ENCODE measurements at regions not wholly inside any gene's neighbourhood (a gene's known extent, or its start where the extent isn't known, plus 50 kb on each side); places are given as distances from the start of the nearest gene placed in this dataset.
"Not testable (repeated sequence)": the region's sequence is repeated elsewhere in the genome, so short reads cannot be mapped to it uniquely, and the experiment has no call there.

- no peak for DNase-seq
Measured at GRCh38 chr2:175351512-175351911, 170.0 kb upstream of the ATP5MC3 start.

GRCh38 chr2:175350105-175350504 is 168.6 kb upstream of the ATP5MC3 start:
- intact Hi-C loops (cut with DNase I) = no loop called here
- ATAC-seq (no peak), DNase-seq (no peak)

More at GRCh38 chr2:175351512-175351911, 170.0 kb upstream of the ATP5MC3 start:
- intact Hi-C loops (cut with DNase I) = no loop called here
- no peak for ATAC-seq

DNA sequence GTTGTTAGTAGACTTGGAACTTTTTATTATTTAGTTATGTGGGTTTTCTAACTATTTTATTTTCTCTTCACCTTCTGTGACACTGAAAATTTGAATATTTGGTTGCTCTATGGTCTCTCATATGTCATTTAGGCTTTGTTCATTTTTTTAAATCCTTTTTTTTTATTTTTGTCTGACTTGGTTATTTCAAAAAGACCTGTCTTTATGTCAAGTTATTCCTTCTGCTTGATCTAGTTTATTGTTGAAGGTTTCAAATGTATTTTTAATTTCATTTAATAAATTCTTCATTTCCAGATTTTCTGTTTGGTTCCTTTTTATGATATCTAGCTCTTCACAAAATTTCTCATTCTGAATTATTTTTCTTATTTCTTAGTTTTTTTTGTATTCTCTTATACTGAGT is 160.6 kb upstream of the ATP5MC3 start:
- intact Hi-C loops (cut with DNase I) = no loop called here
- ATAC-seq (no peak), DNase-seq (no peak)

- intact Hi-C loops (cut with DNase I) = no loop called here
- DNase-seq = no peak
- no peak for ATAC-seq
Measured at GRCh38 chr2:175330195-175330594, 148.7 kb upstream of the ATP5MC3 start.

DNA sequence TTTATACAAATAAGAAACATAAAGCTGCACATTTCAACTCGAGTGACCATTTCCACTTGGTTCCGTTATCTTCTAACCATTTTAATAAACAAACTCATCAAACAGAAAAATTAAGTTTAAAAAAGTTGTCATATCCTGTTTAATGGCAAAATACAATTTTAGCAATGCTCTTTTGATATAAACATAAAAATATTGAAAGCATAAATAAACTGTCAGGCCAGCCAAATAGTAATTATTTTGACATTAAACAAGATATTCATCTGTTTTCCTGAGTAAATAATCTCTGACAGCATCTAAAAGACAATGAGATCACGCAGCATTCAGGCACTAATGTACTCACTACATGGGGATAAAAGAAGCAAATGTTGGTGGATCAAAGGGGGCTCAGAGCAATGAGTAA is 145.3 kb upstream of the ATP5MC3 start:
- intact Hi-C loops (cut with DNase I) = no loop called here

DNA sequence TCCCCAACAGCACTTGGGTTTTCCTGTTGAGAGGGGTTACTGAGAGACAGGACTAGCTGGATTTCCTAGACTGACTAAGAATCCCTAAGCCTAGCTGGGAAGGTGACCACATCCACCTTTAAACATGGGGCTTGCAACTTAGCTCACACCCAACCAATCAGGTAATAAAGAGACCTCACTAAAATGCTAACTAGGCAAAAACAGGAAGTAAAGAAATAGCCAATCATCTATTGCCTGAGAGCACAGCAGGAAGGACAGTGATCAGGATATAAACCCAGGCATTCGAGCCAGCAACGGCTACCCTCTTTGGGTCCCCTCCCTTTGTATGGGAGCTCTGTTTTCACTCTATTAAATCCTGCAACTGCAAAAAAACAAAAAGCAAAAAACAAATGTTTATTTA is 144.7 kb upstream of the ATP5MC3 start:
- intact Hi-C loops (cut with DNase I); DNase-seq; ATAC-seq: not testable (repeated sequence)

More for the DNA sequence above, 145.3 kb upstream of the ATP5MC3 start:
- DNase-seq (no peak), ATAC-seq (no peak)

DNA sequence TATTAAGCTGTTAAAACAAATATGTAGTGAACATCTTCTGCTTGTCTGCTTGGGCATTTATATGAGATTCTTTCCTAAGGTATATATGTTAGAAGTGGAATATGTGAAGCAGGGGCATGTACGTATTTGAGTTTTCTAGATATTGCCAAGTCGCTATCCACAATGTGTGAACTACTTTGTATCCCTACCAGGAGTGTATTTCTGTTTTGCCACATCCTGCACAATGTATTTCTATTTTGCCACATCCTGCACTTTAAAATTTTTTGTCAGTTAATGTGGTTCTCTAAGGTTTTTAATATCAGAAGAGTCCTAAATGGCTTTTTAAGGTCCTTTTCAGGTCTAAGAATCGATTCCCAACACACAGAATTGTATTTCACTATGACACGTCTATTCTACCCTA is 141.7 kb upstream of the ATP5MC3 start:
- DNase-seq = no peak
- intact Hi-C loops (cut with DNase I) = no loop called here
- no peak for ATAC-seq

GRCh38 chr2:175318542-175318941 is 137.0 kb upstream of the ATP5MC3 start:
- no peak for DNase-seq
- ATAC-seq = no peak
- intact Hi-C loops (cut with DNase I) = no loop called here

GRCh38 chr2:175317751-175318150 is 136.2 kb upstream of the ATP5MC3 start:
- no peak for ATAC-seq
- DNase-seq = no peak
- intact Hi-C loops (cut with DNase I) = no loop called here

DNA sequence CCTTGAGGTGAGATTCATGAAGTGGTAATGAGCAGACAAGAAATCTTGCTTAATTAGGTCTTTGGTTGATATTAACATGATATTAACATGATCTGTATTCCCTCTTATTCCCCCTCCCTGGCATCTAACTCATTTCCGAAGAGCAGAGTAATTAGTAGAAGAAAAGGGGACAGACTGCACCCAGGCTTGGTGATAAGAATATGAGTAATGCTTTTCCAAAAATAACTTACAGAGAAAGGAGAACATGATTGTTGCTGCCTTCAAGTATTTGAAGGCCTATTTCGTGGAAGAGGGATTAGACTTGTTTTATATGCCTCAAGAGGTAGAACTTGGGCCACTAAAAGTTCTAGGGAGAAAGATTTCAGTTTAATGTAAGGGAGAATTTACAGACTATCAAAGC is 130.6 kb upstream of the ATP5MC3 start:
- ATAC-seq (peak in 1 of 2 donors; percentile 67), DNase-seq (no peak)
- intact Hi-C loops (cut with DNase I) = no loop called here

GRCh38 chr2:175310813-175311504 is 129.4 kb upstream of the ATP5MC3 start:
- no peak for DNase-seq
- intact Hi-C loops (cut with DNase I) = no loop called here
- ATAC-seq = no peak

GRCh38 chr2:175309799-175310198 is 128.3 kb upstream of the ATP5MC3 start:
- no peak for ATAC-seq
- intact Hi-C loops (cut with DNase I) = no loop called here
- DNase-seq = no peak

- no peak for DNase-seq
- ATAC-seq = no peak
- intact Hi-C loops (cut with DNase I) = no loop called here
Measured at GRCh38 chr2:175308005-175308404, 126.5 kb upstream of the ATP5MC3 start.

DNA sequence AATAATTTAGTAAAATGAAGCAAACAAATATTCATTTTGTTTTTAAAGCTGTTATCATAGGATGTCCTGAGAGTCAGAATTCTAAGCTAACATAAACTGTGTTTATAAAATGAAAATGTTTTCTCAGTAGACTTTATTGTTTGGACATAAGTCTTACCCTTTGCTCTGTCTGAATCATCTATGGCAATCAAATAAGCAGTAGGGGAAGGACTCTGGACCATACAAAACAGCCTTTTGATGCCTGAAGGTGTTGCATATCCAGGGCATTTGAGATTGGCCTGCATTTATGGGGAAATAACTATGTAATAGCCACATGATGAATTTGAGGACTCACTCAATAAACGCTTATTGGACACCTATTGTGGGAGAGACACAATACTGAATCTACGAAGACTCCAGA is 123.0 kb upstream of the ATP5MC3 start:
- intact Hi-C loops (cut with DNase I) = no loop called here
- DNase-seq (no peak), ATAC-seq (no peak)

- ATAC-seq = no peak
- intact Hi-C loops (cut with DNase I) = no loop called here
- DNase-seq = no peak
Measured at GRCh38 chr2:175293776-175294175, 112.3 kb upstream of the ATP5MC3 start.

- DNase-seq (no peak), ATAC-seq (no peak)
- intact Hi-C loops (cut with DNase I) = no loop called here
Measured at GRCh38 chr2:175293195-175293594, 111.7 kb upstream of the ATP5MC3 start.

- ATAC-seq (no peak), DNase-seq (no peak)
- intact Hi-C loops (cut with DNase I) = loop anchor here in 1 of 2 donors (5.0 kb wide), 1 partner anchor 81 kb away; no protein-coding TSS in a partner anchor
Measured at GRCh38 chr2:175282886-175283285, 101.4 kb upstream of the ATP5MC3 start.

DNA sequence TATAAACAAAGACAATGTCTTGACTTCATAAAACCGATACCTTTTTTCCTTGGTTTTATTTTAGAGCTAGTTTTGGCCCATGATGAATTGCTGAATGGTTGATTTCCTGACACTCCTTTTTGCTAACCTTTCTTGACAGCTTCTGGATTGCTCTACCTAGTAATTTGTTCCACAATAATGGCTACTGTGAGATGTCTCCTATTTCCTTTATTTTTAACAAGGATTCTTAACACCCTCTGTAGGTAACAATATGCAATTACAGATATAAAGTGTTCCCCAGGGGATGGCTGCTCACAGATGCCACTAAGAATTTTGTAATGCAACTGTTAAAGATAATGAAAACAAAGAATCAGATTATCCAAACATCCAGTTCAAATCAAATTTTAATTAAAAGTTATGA is 100.8 kb upstream of the ATP5MC3 start:
- ATAC-seq = peak; percentile 67
- intact Hi-C loops (cut with DNase I) = loop anchor here in 1 of 2 donors (5.0 kb wide), 1 partner anchor 80 kb away; no protein-coding TSS in a partner anchor

DNA sequence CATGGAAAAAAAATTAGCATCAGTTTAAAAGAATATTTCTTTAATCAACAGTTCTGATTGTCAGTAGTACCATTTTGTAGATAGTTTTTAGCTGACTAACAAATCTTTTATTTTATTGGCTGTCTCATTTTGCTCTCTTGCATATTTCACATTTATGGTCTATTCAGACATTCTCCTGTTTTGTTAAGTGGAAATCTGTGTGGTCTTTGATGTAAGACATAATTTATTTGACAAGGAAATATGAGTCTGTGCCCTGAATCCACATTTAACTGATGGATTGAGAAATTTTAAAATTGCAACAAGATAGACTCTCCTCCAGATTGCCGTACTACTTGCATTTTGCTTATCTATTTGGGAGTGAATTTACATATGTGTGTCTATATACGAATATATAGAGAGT is 96.3 kb upstream of the ATP5MC3 start:
- DNase-seq (no peak), ATAC-seq (no peak)
- intact Hi-C loops (cut with DNase I) = no loop called here

More for the DNA sequence above, 100.8 kb upstream of the ATP5MC3 start:
- DNase-seq = no peak

DNA sequence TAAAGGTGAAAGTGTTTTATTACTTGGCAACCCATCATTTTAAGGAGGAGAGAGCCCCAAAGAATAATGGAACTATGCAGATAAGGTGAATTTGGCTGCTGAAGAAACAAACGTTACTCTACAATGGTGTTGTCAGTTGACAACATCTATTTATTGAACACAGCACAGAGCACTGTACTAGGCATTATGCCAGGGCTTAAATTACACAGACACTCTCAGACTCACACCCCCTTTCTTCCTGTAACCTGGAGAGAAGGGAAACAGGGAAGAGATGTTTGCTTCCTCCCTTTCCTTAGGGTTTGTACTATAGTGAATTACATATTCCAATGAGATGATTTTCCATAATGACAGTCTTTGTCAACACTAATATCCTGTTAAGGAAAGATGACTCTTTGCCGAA is 94.0 kb upstream of the ATP5MC3 start:
- ATAC-seq (peak in 1 of 2 donors; percentile 53), DNase-seq (no peak)
- intact Hi-C loops (cut with DNase I) = no loop called here

DNA sequence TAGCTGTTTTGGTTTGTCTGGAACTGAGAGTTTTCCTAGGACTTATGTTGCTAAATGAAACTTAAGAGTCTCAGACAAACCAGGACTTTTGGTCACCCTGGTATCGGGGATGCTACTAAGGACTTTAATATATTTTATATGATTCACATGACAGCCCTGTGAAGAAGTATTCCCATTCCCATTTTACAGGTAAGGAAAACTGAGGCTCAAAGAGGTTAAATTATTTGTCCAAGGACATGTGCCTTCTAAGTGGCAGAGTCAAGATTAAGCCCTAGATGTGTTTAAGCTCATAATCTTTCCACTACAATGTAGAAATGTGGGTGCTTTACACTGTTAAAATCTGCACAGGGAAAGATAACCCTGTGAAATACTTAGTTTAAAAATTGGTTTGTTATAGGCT is 77.7 kb upstream of the ATP5MC3 start:
- intact Hi-C loops (cut with DNase I) = no loop called here
- ATAC-seq = no peak
- no peak for DNase-seq

Measured in left cardiac atrium (tissue), 4 donors.